ENCODE measurements at regions not wholly inside any gene's neighbourhood (a gene's known extent, or its start where the extent isn't known, plus 50 kb on each side); places are given as distances from the start of the nearest gene placed in this dataset.

GRCh38 chr2:121862286-121862685 is 106.8 kb downstream of the TSN start:
- no peak for TF ChIP-seq CTCF (IDR thresholded peaks at IDR 0.05)
- H3K9ac ChIP-seq (ENCODE audit: insufficient read depth, low read length, poor library complexity, severe bottlenecking): no peak overlapping the region
- peaks cover 3% of the 10 kb centered on the region in 3 donors for H3K27me3 Mint-ChIP-seq (ENCODE audit: low read depth in 3 of 3)
- no peak overlapping the region for H3K27ac ChIP-seq (ENCODE audit: low read depth in 1 of 2, low read length in 2 of 2)
- H4K20me1 ChIP-seq (ENCODE audit: insufficient read depth, low read length): no peaks in the 10 kb centered on the region
- no peaks in the 10 kb centered on the region for H3K4me1 Mint-ChIP-seq
- no peak for DNase-seq
- H3K4me3 ChIP-seq (replicated peaks in 1 of 3; ENCODE audit: low read depth in 2 of 3, low read length in 3 of 3): no peak overlapping the region
- intact Hi-C loops (cut with micrococcal nuclease): no loop called here
- H3K4me3 Mint-ChIP-seq: no peak overlapping the region
- H3K4me1 ChIP-seq (ENCODE audit: control insufficient read depth in 1 of 2, insufficient read depth in 2 of 2, low read length in 2 of 2): no peaks in the 10 kb centered on the region
- no peaks in the 10 kb centered on the region for H3K36me3 Mint-ChIP-seq
- peaks cover 0 to 13% (median 4%) of the 10 kb centered on the region in 7 donors for H3K9me3 Mint-ChIP-seq
- H2AFZ ChIP-seq (ENCODE audit: insufficient read depth, low read depth, low read length, poor library complexity, severe bottlenecking): no peak overlapping the region
- H3K9me3 ChIP-seq (replicated peaks in 1 of 2; ENCODE audit: control insufficient read depth in 1 of 2, insufficient read depth in 1 of 2, low read length in 2 of 2): no peaks in the 10 kb centered on the region
- no peak overlapping the region for H3K27ac Mint-ChIP-seq
- H3K4me2 ChIP-seq (replicated peaks; ENCODE audit: extremely low read depth, low read length, poor library complexity, severe bottlenecking): no peak overlapping the region
- H3K36me3 ChIP-seq (replicated peaks in 1 of 2; ENCODE audit: control insufficient read depth in 1 of 2, insufficient read depth in 2 of 2, low read length in 2 of 2): no peaks in the 10 kb centered on the region
- H3K27me3 ChIP-seq (ENCODE audit: control insufficient read depth in 2 of 2, insufficient read depth in 2 of 2, low read length in 2 of 2): no peaks in the 10 kb centered on the region
- WGBS (ENCODE audit: insufficient coverage): 89% methylated on average over 3 of the region's 4 CpGs
- no peaks in the 10 kb centered on the region for H3K79me2 ChIP-seq (ENCODE audit: insufficient read depth, low read length)

- DNase-seq: no peak
- no peaks in the 10 kb centered on the region for H3K27me3 ChIP-seq (ENCODE audit: control insufficient read depth in 2 of 2, insufficient read depth in 2 of 2, low read length in 2 of 2)
- peaks cover 0 to 8% (median 4%) of the 10 kb centered on the region in 7 donors for H3K9me3 Mint-ChIP-seq
Observed at GRCh38 chr2:121865914-121866313, 110.5 kb downstream of the TSN start.

More at GRCh38 chr2:121865914-121866313, 110.5 kb downstream of the TSN start:
- no peak overlapping the region for H3K4me3 ChIP-seq (replicated peaks in 1 of 3; ENCODE audit: low read depth in 2 of 3, low read length in 3 of 3)
- intact Hi-C loops (cut with micrococcal nuclease): no loop called here
- H3K4me2 ChIP-seq (replicated peaks; ENCODE audit: extremely low read depth, low read length, poor library complexity, severe bottlenecking): no peak overlapping the region
- no peaks in the 10 kb centered on the region for H3K4me1 Mint-ChIP-seq
- H3K36me3 Mint-ChIP-seq: no peaks in the 10 kb centered on the region
- H4K20me1 ChIP-seq (ENCODE audit: insufficient read depth, low read length): no peaks in the 10 kb centered on the region
- H3K9me3 ChIP-seq (replicated peaks in 1 of 2; ENCODE audit: control insufficient read depth in 1 of 2, insufficient read depth in 1 of 2, low read length in 2 of 2): no peaks in the 10 kb centered on the region
- H3K9ac ChIP-seq (ENCODE audit: insufficient read depth, low read length, poor library complexity, severe bottlenecking): no peak overlapping the region
- H2AFZ ChIP-seq (ENCODE audit: insufficient read depth, low read depth, low read length, poor library complexity, severe bottlenecking): no peak overlapping the region
- no peaks in the 10 kb centered on the region for H3K79me2 ChIP-seq (ENCODE audit: insufficient read depth, low read length)
- no peak overlapping the region for H3K27ac Mint-ChIP-seq
- H3K27ac ChIP-seq (ENCODE audit: low read depth in 1 of 2, low read length in 2 of 2): no peak overlapping the region
- TF ChIP-seq CTCF (IDR thresholded peaks at IDR 0.05): no peak
- no peaks in the 10 kb centered on the region for H3K36me3 ChIP-seq (replicated peaks in 1 of 2; ENCODE audit: control insufficient read depth in 1 of 2, insufficient read depth in 2 of 2, low read length in 2 of 2)
- H3K4me1 ChIP-seq (ENCODE audit: control insufficient read depth in 1 of 2, insufficient read depth in 2 of 2, low read length in 2 of 2): no peaks in the 10 kb centered on the region
- no CpG with 5 or more reads among the region's 2 CpGs for WGBS (ENCODE audit: insufficient coverage)
- H3K4me3 Mint-ChIP-seq: no peak overlapping the region
- peaks cover 0 to 5% (median 3%) of the 10 kb centered on the region in 3 donors for H3K27me3 Mint-ChIP-seq (ENCODE audit: low read depth in 3 of 3)
